NCI-H2081 treated with DMSO at 0.1 percent for 48 hours (cell line): ENCODE measurements at regions not wholly inside any gene's neighbourhood (a gene's known extent, or its start where the extent isn't known, plus 50 kb on each side); places are given as distances from the start of the nearest gene placed in this dataset.
"Not testable (repeated sequence)": the region's sequence is repeated elsewhere in the genome, so short reads cannot be mapped to it uniquely, and the experiment has no call there.

Source experiments
- DNase-seq: peaks from one replicate; lab custom pipeline; 2025; lab: John Stamatoyannopoulos, UW

- DNase-seq, result no peak
These were observed 123.3 kb upstream of the IGF1R start for GRCh38 chr15:98524838-98525660.

GRCh38 chr15:98525661-98526001, 122.7 kb upstream of the IGF1R start:
- no peak for DNase-seq

GRCh38 chr15:98526094-98526493, 122.2 kb upstream of the IGF1R start:
- no peak for DNase-seq

GRCh38 chr15:98528046-98528725, 120.2 kb upstream of the IGF1R start:
- no peak for DNase-seq

- no peak for DNase-seq
These were observed 118.9 kb upstream of the IGF1R start for GRCh38 chr15:98529205-98530145.

GRCh38 chr15:98530570-98530969, 117.8 kb upstream of the IGF1R start:
- DNase-seq, result no peak

GRCh38 chr15:98532063-98532462, 116.3 kb upstream of the IGF1R start:
- no peak for DNase-seq

- DNase-seq, result no peak
These were observed 111.4 kb upstream of the IGF1R start for GRCh38 chr15:98536976-98537375.

GRCh38 chr15:98537516-98538060, 110.8 kb upstream of the IGF1R start:
- no peak for DNase-seq

- no peak for DNase-seq
These were observed 106.8 kb upstream of the IGF1R start for GRCh38 chr15:98541519-98541918.

- DNase-seq, result no peak
These were observed 105.1 kb upstream of the IGF1R start for GRCh38 chr15:98543237-98543636.

GRCh38 chr15:98546329-98546728, 102.0 kb upstream of the IGF1R start:
- DNase-seq, result no peak

GRCh38 chr15:98547275-98547674, 101.1 kb upstream of the IGF1R start:
- no peak for DNase-seq

- no peak for DNase-seq
These were observed 100.6 kb upstream of the IGF1R start for GRCh38 chr15:98547741-98548138.

- no peak for DNase-seq
These were observed 100.0 kb upstream of the IGF1R start for GRCh38 chr15:98548139-98548971.

- DNase-seq, result no peak
These were observed 99.3 kb upstream of the IGF1R start for GRCh38 chr15:98549003-98549402.

- DNase-seq, result no peak
These were observed 98.6 kb upstream of the IGF1R start for GRCh38 chr15:98549741-98550140.

GRCh38 chr15:98550363-98550762, 98.0 kb upstream of the IGF1R start:
- DNase-seq, result not testable (repeated sequence)

GRCh38 chr15:98551936-98552562, 96.3 kb upstream of the IGF1R start:
- DNase-seq, result no peak

- no peak for DNase-seq
These were observed 93.8 kb upstream of the IGF1R start for GRCh38 chr15:98554272-98555172.
